NCI-H1417 treated with DMSO at 0.1 percent for 48 hours (cell line): ENCODE measurements at regions not wholly inside any gene's neighbourhood (a gene's known extent, or its start where the extent isn't known, plus 50 kb on each side); places are given as distances from the start of the nearest gene placed in this dataset.

ENCODE experiments used
- DNase-seq: peaks from one replicate; lab custom pipeline; 2025; lab: John Stamatoyannopoulos, UW

DNA sequence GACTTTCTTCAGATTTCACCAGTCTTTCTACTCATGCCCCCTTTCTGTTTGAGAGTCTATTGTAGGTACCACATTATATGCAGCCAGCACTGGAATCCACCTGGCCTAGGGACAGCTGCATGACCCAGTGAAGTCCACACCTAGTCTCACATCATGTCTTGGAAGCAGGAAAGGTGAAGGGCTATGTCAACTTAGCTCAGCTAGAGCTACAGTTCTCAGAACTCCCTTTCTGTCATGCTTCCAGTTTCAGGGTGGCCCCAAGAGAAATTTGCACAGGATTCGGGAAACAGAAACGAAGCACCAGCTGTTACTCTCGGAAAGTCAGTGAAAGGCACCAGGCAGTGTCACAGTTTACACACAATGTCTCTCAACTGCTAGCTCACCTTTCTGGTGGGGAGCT lies 51.6 kb upstream of the NLRP1 start:
- no peak for DNase-seq

DNA sequence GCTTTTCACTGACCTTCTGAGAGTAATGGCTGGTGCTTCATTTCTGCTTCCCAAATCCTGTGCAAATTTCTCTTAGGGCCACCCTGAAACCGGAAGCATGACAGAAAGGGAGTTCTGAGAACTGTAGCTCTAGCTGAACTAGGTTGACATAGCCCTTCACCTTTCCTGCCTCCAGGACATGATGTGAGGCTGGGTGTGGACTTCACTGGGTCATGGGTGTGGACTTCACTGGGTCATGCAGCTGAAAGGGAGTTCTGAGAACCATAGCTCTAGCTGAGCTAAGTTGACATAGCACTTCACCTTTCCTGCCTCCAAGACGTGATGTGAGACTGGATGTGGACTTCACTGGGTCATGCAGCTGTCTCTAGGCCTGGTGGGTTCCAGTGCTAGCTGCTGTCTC lies 54.3 kb upstream of the NLRP1 start:
- no peak for DNase-seq

DNA sequence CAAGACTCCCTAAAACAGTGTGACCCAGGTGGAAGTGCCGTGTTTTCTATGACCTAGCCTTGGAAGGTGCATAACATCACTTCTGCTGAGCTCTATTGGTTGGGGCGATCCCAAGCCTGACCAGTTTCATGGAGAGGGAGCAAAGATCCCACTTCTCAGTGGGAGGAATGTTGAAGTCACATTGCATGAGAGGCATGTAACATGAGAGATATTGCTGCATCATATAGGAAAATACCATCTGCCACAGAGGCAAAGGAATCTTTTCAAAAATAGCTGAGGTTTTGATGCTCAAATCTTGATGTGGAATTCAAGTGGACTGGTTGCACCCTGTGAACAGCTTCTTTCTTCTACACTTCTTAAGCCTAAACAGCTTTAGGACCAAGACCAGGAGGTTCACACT lies 56.4 kb upstream of the NLRP1 start:
- no peak for DNase-seq

DNA sequence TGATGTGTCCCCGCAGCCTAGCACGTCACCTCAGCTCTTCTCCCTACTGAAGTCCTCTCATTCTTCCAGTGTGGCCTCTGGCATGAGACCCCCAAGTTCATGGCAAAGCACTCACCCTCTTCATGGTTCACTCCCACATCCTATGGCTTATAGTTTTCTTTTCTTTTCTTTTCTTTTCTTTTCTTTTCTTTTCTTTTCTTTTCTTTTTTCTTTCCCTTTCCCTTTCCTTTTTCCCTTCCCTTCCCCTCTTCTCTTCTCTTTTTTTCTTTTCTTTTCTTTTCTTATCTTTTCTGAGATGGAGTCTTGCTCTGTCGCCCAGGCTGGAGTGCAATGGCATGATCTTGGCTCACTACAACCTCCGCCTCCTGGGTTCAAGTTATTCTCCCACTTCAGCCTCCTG lies 58.4 kb upstream of the NLRP1 start:
- DNase-seq: no peak

DNA sequence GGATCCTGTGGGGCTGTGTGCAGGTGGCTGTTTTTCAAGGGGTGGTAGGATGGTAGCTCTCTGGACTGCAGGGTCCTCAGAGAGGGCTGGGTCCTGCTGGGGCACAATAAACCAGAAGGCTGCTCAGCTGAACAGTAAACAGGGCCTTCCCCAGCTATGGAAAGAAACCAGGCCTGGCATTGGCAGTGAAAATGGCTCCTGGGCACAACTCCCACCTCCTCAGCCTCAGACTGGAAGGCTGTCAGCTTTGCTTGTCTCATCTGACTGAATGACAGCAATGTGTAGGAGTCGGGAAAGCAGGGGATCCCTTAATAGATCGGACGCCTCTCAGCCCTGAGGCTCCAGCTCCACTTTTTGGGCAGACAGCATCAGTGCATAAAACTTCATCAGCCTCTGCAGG lies 59.8 kb upstream of the NLRP1 start:
- no peak for DNase-seq

DNA sequence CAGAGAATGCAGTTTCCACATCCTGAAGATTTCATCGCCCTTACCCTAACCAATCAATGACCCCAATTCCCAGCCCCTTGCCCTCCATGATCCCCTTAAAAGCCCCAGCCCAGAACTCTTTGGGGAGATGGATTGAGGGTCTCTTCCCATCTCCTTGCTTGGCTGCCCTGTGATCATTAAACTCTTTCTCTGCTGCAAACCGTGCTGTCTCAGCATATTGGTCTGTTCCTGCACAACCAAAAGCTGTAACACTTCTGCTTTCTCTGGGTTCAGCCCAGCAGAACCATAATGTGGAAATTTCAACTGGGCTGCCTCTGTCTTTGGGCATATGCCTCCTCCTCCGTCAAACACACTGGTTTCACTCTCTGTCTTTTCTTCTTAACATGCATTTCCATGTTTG lies 67.0 kb upstream of the NLRP1 start:
- DNase-seq: no peak

DNA sequence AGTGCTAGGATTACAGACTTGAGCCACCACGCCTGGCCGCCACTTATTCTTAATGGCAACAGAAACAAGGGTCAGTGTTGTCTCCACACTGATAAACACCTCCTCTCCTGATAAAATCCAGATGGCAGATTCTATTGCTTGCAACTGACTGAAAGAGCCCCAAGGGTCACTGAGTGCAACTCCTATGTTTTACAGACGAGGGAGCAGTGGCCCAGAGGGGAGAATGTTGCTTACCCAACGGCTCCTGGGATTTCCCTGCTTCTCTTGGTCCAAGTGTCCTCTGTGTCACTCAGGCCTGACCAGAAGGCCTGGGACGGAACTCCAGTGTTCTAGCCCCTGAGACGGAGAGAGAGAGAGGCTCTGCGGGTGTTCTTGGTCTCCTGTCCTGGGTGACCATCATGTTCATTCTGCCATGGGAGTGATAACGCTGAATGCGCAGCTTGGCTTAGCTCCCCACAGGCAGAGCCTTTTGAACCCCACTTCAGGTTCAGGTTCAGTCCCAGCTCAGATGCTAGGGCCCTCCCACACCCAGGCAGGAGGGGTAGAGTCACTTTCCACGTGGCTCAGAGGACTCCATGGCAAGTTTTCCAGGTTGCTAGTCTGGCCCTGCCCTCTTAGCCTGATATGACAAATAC lies 77.3 kb upstream of the NLRP1 start:
- DNase-seq: no peak

DNA sequence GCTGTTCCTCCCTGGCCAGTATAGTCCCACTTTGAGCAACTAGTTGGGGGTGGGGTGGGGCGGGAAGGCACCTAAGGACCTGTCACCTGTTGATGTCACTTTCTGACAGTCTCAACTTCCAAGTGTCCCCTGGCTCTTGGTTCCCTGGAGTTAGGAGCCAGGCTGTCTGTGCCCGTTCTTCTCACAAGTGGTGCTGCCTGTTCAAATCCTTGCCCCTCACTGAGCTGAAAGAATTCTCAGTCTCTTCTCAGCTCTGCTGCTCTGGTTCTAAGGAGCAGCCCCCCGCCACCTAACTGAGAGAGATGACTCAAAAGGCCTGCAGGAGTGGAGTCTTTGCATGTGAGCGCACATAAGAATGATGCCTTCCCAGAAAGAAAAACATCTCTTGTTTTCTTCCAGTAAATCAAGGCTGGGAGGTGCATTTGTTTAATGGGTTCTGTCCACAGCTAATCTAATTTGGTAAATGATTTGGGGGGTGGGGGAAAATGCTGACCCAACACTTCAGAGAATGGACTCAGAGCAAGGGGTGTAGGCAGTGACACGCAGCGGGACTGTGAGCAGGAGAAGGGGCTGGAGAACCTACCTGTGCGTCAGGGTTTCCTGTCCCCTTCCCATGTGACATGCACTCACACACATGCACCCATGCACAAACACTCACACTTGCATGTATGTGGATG lies 78.2 kb upstream of the NLRP1 start:
- DNase-seq: no peak

DNA sequence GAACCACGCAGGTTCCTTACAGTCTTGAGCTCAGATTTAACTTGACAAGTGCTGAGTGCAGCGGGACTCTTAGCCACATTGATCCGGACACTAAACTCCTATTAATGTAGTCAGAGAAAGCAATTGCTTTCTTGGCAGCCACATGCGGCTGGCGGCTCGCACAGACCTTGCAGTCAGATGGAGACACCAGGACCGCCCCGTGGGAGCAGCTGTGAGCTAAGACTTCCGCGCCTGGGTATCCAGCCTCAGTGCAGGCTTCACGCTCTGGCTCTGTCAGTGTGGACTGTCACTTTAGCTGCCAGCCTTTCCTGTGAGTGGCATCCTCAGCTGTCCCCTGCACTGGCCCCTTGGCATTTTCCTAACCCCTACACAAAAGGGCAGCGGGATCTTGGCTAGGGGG lies 80.9 kb upstream of the NLRP1 start:
- no peak for DNase-seq

DNA sequence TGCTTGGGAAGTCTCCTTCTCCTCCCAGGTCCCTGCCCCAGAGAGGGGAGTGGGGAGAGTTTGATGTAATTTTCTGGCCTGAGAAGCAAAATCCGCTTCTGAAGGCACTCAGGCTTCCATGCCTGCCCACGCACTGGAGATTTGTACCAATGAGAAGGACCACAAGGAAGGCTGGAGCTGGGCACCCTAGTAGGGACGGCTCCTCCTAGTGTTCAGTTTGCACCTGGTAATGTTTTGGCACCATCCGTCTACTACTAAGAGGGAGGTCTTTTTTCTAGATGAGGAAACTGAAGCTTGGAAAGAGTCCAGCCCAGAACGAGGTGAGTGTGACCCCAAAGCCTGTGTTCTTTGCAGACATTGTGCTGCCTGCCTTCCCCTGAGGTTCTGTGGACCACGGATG lies 83.6 kb upstream of the NLRP1 start:
- DNase-seq: no peak

DNA sequence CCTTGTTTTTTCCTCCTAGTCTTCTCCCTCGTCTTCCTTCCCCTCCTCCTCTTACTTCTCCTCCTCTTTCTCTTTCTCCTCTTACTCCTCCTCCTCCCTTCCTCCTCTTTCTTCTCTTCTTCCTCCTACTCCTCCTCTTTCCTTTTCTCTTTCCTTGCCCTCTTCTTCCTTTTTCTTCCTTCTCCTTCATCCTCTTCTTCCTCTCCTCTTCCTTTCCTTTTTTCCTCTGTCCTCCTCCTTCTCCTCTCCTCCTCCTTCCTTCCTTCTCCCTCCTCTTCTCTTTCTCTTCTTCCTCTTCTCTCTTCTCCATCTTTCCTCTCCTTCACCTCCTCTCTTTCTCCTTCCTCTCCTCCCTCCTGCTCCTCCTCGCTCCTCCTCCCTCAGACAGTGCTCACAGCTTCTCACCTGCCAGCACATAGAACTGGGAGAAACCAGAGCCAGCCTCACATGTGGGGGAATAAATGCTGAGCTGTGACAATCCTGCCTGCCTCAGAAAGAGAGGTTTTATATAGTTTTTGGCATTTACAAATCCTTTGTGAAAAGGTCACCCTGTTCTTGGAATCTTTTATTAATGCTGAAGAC lies 84.3 kb upstream of the NLRP1 start:
- no peak for DNase-seq

DNA sequence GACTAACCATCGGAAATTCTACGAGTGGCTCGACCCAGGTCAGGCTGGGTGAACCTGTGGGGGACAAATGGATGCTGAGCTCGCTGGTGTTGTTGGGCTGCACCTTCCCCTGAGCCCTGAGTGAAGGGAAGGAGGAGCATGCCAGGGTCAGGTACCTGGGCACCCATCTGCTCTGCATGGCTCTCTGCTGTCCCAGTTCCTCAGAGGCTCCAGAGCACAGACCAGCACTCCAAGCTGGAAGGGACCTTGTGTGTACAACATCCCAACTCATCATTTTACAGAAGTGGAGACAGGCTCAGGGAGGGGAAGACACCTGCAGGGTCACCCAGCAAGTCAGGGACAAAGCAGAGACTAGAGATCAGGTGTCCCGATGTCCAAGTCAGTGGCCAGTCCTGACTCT lies 84.9 kb upstream of the NLRP1 start:
- no peak for DNase-seq

DNA sequence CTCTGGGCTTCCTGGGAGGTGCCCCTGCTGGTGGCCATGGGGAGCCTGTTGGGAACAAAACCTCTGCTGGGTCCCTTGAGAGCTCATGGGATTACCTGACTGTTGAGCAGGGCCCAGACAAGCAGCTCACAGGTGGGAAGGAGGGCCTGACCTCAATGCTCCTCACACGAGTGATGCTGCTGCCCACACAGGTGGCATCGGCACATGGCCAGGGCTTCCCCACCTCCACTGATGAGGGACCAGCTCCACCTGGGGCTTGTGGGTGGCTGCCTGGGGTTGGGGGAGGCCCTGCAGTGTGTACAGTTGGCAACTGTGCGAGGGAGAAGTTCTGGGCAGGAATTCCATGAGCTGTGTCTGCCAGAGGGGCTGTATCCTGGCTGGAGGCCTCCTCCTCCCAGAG lies 87.8 kb upstream of the NLRP1 start:
- DNase-seq: no peak

DNA sequence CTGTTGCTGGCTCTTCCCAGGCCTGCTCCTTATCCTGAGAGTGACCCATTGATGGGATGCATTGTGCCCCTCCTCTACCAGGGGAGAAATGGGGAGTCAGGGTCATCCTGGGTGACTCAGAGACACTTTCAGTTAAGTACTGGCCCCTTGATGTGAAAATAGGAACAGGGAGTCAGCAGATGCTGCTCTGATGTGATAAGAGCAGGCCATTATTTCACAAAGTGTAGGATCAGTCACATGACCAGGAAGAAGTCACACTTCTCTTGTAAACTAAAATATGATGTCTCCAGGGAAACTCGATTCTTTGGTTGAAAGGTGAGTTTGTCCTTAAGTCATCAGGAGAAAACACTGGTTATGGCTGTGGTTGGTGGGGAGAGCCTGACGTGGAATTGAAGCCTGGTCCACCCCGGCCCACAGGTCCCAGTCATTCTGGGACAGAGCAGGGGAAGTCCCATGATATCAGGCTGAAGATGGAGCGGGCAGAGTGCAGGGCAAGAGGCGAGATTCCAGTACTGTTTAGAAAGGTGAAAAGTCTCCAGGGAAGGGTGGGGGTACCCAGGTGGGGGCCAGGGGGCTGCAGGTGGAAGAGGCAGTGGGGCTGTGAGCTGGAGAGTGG lies 88.6 kb upstream of the NLRP1 start:
- no peak for DNase-seq

DNA sequence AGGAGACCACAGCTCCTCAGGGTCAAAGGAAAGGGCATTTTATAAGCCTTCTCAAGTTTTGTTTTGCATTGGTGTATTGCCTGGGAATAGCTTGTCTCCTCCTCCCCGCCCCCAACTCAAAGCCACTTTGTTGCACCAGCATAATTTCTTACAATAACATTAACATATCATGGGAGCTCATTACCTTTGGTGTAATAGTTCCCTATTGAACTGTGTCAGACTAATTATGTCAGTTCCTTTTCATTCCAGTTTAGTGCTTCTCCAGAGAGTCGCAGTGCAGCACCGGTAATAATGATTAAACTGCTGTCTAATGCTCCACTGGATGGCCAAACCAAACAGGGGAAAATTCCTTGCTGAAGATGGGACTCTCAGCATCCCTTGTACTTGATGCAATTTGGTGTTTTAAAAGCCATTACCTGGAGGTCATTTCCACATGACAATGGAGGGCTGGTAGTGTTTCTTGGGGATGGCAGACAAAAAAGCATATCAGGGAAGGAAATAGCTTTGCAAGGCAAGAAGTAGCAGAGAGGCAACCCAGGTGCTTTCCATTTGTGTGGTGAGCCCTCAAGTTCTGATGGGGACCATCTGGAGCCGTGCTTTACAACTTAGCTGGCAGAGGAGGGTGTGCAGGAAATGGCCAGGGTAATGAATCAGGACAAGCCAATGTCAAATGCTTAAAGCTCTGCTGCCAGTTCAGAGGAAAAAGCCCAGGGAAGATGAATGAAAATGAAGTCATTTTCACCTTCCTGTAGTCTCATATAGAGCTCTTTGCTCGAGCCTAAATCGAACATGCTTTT lies 91.5 kb upstream of the NLRP1 start:
- no peak for DNase-seq

DNA sequence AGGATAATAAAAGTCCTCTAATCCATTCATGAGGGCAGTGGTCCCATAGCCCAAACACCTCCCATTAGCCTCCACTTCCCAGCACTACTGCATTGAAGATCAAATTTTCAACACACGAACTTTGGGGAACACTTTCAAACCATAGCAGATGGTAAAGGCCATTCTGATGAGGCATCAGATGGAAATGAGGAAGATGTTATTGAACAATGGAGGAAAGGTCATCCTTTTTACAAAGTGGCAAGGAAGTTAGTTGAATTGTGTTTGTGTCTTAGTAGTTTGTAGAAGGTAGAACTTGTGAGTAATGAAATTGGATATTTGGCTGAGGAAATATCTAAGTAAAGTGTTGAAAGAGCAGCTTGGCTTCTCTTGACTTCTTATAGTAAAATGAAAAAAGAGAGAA lies 93.3 kb upstream of the NLRP1 start:
- DNase-seq: no peak

DNA sequence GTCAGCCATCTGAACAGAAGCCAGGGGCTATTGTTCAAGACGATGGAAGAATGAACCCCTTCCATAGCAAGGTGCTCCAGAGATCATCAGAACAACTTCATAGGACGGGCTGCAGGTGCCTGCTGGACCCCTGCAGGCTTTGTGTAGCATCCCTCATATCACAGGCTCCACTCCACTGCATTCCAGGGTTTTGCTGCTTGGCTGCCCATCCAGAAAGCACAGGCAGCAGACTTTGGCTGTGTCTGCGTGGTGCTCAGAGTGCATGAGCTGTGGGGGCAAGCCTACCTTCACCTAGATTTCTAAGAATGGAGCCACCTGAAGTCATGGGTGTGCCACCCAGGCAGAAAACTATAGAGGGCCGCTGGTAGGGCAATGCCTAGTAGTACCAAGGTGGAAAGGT lies 93.9 kb upstream of the NLRP1 start:
- no peak for DNase-seq

DNA sequence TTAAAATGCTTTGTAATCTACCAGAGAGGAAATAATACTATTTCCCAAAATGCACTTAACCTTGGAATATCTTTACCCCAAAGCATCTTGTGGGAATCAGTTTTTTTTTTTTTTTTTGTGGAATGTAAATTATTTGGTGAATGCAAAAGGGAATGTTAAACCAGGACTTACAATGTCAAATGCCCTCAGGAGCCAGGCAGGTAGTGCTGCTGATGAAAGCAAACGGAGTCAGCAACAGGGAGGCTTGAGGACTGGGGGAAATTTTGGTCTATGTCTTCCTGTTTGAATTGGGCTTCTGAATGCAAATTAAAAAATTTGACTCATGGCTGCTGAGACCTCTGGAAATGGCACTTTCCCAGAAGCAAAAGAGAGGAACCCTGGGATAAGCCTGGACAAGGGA lies 96.5 kb upstream of the NLRP1 start:
- no peak for DNase-seq

DNA sequence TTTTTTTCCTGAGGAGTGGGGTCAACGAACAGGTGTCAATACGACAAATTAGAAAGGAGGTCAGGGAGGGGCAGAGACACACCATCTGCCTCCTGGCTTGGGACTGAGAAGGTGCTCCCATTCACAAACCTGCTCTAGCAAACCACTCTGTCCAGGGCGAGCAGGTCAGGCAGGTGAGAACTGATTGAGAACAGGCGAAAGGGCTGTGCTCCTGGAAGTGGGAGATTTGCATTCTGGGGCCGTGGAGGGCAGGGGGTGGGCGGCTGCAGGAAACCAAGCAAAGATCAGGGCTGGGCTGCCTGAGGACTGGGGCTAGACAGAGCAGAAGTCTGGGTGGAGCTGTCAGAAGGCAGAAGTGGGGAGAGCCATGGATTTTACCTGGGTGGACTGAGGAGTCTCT lies 98.9 kb upstream of the NLRP1 start:
- DNase-seq: no peak

DNA sequence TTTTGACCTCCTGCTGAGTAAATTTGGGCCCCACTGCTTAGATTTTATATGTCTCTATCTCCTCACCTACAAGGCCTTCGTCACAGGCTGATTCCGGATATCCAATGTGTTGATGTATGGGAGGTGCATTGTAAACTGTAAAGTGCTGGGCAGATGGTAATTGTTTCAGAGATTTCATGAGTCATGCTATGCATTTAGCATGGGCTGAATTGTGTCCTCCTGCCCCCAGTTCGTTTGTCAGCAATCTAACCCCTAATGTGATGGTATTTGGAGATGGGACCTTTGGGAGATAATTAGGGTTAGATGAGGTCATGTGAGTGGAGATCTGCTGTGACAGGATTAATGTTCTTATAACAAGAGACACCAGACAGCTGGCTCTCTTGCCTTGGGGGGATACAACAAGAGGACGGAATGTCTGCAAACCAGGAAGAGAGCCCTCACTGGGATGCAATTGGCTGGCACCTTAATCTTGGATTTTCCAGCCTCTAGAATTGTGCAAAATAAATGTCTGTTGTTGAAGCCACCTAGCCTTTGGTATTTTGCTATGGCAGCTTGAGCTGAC lies 101.8 kb upstream of the NLRP1 start:
- no peak for DNase-seq

DNA sequence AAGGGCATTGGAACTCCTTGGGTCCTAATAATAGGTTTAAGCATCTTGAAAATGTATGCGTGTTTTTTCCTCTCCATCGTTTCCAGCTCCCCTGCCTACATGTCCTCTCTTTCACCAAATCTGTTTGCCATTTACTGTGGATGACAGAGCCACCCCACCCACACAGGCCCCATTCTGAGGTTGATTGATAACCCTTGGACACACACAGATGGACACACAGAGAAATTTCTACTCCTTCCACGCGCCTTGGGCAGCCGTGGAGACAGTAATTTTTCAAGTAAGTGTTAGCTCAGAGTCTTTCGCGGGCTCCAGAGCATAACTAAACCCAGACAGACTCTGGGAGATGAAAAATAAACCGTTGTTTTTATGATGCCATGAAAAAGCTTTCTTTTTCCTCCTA lies 103.3 kb upstream of the NLRP1 start:
- no peak for DNase-seq

DNA sequence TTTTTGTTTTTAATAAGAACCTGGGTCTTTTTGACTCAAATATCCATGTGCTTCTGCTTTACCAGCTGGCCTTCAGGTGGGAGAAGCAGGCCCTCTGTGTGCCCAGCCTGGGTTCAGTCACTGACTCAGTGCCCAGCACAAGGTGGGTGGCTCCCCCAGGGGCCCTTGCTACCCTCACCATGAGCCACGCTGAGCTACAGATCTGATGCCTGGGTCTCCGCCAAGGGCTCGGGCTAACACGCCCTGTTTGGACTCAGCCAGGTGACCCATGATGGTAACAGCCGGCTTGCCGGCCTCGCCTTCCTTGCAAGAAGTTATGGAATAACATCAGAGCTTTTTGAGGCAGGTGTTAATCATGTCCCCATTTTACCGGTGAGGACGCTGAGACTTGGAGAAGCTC lies 109.5 kb upstream of the NLRP1 start:
- DNase-seq: no peak
